ENCODE measurements at regions not wholly inside any gene's neighbourhood (a gene's known extent, or its start where the extent isn't known, plus 50 kb on each side); places are given as distances from the start of the nearest gene placed in this dataset.

DNA sequence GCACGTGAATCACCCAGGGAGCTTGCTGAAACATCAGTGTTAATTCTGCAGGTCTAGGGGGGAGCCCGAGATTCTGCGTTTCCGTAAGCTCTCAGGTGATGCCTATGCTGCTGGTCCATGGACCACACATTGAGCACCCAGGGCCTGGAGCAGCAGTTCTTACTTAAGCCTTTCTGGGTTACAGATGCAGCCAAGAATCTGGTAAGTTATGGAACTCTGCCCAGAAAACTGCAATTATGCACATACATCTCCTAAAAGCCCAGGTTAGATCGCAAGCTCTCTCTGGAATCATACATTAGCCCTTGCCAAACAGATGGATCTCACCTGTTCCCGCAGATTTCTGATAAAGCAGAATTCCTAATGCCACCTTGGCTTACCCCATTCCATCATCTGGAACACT is 265.9 kb upstream of the SALL1 start:
- TF ChIP-seq, protein P1, sequence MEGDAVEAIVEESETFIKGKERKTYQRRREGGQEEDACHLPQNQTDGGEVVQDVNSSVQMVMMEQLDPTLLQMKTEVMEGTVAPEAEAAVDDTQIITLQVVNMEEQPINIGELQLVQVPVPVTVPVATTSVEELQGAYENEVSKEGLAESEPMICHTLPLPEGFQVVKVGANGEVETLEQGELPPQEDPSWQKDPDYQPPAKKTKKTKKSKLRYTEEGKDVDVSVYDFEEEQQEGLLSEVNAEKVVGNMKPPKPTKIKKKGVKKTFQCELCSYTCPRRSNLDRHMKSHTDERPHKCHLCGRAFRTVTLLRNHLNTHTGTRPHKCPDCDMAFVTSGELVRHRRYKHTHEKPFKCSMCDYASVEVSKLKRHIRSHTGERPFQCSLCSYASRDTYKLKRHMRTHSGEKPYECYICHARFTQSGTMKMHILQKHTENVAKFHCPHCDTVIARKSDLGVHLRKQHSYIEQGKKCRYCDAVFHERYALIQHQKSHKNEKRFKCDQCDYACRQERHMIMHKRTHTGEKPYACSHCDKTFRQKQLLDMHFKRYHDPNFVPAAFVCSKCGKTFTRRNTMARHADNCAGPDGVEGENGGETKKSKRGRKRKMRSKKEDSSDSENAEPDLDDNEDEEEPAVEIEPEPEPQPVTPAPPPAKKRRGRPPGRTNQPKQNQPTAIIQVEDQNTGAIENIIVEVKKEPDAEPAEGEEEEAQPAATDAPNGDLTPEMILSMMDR (IDR thresholded peaks at IDR 0.05), result no peak
- TF ChIP-seq POLR2A (IDR thresholded peaks at IDR 0.05) (no peak), EP300 (IDR thresholded peaks at IDR 0.05; ENCODE audit: low read depth) (no peak)

Measured in transverse colon (tissue), 3 donors.